Left lung (tissue), 4 donors: ENCODE measurements at regions not wholly inside any gene's neighbourhood (a gene's known extent, or its start where the extent isn't known, plus 50 kb on each side); places are given as distances from the start of the nearest gene placed in this dataset.
A peak's percentile ranks its signal among the peaks of the same experiment; 100 is the strongest.

Experiments
- ATAC-seq: fragments of 200-7000 bp; cut with Tn5 transposase; one replicate; pipeline ENCODE4 v1.9.1; 2020; ENCODE audit warnings: moderate library complexity
- DNase-seq, 4 donors: peaks; one replicate each; pipeline ENCODE4 v3.0.0-alpha.2; 2013 to 2020
- H3K27ac ChIP-seq, 2 donors: fragments of 200-600 bp; sonication (generic) in 1 of 2; one replicate each; pipeline versions ENCODE4 v1.5.0 to v1.8.0; 2020 to 2021
- H3K27me3 ChIP-seq, 2 donors: fragments of 200-600 bp; sonication (generic) in 1 of 2; one replicate each; pipeline versions ENCODE4 v1.5.0 to v1.8.0; 2020 to 2021
- H3K36me3 ChIP-seq, 2 donors: fragments of 200-600 bp; sonication (generic) in 1 of 2; one replicate each; pipeline versions ENCODE4 v1.5.0 to v1.8.0; 2020 to 2021
- H3K4me1 ChIP-seq, 2 donors: fragments of 200-600 bp; one replicate each; pipeline ENCODE4 v1.8.0; 2021
- H3K4me3 ChIP-seq, 2 donors: fragments of 200-600 bp; sonication (generic) in 1 of 2; one replicate each; pipeline versions ENCODE4 v1.5.0 to v1.8.0; 2020 to 2021; ENCODE audit warnings: mild to moderate bottlenecking in 1 of 2
- H3K9me3 ChIP-seq, 2 donors: fragments of 200-600 bp; sonication (generic) in 1 of 2; one replicate each; pipeline versions ENCODE4 v1.5.0 to v1.8.0; 2020 to 2021
- intact Hi-C, 2 donors: fragments of 100-400 bp; cut with DNase I; formaldehyde crosslinking; loops; one replicate each; pipeline versions ENCODE4 v1.11.2 to v1.14.2; 2022
- TF ChIP-seq, protein P1 (sequence below), 2 donors: fragments of 200-600 bp; sonication (generic) in 1 of 2; IDR thresholded peaks; one replicate each; pipeline versions ENCODE4 v1.5.0 to v1.8.0; 2021; ENCODE audit warnings: antibody characterized with exemption in 2 of 2
- donor health status: DM: no; HTN: yes; CAD: no.
- donor health status: DM: no; HTN: no; CAD: no.

- Histone ChIP-seq H3K36me3 (no peaks in the 10 kb centered on the region), H3K4me1 (no peaks in the 10 kb centered on the region), H3K4me3 (no peak overlapping the region), H3K27me3 (peaks cover 0 to 88% of the 10 kb centered on the region in 2 donors), H3K27ac (no peak overlapping the region), H3K9me3 (no peaks in the 10 kb centered on the region)
- ATAC-seq (no peak), DNase-seq (no peak)
- TF ChIP-seq, protein P1, sequence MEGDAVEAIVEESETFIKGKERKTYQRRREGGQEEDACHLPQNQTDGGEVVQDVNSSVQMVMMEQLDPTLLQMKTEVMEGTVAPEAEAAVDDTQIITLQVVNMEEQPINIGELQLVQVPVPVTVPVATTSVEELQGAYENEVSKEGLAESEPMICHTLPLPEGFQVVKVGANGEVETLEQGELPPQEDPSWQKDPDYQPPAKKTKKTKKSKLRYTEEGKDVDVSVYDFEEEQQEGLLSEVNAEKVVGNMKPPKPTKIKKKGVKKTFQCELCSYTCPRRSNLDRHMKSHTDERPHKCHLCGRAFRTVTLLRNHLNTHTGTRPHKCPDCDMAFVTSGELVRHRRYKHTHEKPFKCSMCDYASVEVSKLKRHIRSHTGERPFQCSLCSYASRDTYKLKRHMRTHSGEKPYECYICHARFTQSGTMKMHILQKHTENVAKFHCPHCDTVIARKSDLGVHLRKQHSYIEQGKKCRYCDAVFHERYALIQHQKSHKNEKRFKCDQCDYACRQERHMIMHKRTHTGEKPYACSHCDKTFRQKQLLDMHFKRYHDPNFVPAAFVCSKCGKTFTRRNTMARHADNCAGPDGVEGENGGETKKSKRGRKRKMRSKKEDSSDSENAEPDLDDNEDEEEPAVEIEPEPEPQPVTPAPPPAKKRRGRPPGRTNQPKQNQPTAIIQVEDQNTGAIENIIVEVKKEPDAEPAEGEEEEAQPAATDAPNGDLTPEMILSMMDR (IDR thresholded peaks at IDR 0.05), result no peak
- intact Hi-C loops, result no loop called here
Measured at GRCh38 chr12:130011611-130012385, 108.0 kb upstream of the TMEM132D start.

DNA sequence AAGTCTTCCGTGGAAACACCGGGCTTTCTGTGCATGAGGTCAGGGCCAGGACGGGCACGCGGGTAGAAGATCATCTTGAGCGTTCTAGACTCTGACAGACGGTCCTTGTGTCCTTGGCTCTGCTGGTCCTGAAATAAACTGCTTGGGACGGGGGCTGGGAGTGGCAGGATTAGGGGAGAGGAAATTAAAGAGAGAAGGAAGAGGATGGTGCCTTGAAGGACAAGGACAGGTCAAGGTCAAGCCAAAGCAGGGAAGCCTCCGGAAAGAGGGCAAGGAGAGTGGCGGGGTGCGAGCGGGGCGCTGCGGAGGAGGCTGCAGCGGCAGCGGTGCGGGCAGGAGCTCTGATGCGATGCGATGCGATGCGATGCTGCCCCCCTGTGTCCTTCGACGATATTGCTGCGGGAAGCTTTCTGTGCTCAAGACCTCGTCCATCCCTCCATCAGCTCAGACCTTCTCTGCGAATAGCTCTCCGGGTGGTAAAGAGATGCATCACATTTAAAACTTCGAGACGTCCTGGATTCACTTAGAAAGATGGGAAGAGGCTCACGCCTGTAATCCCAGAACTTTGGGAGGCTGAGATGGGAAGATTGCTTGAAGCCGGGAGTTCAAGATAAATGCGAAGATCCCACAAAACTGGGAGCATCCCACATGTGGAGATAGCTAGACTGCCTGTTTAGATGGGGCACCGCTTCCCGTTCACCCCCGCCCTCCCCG lies 110.1 kb upstream of the TMEM132D start:
- peak in 2 of 4 donors; percentile 16 to 48 for DNase-seq
- TF ChIP-seq, protein P1 (IDR thresholded peaks at IDR 0.05), result peak; percentile 52 to 58
- Histone ChIP-seq H3K4me3 (no peak overlapping the region), H3K27ac (no peak overlapping the region), H3K9me3 (no peaks in the 10 kb centered on the region), H3K36me3 (no peaks in the 10 kb centered on the region), H3K4me1 (no peaks in the 10 kb centered on the region), H3K27me3 (peaks cover 0 to 91% of the 10 kb centered on the region in 2 donors)
- peak; percentile 90 for ATAC-seq
- intact Hi-C loops, result no loop called here

DNA sequence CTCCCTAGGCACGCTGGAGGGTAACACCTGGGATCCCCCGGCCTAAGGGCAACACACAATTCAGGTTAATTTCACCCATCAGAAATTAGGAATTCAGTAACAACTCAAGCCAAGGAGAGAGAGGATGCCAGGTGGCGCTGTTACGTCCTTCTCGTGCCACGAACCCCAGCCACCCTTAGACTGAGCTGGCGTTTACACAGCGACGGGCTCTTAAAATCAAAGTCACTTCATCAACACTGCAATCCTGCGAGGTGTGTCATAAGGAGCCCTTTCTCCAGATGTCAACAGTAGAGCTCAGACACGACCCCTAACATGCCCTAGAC lies 110.6 kb upstream of the TMEM132D start:
- Histone ChIP-seq H3K27me3 (peaks cover 0 to 93% of the 10 kb centered on the region in 2 donors), H3K36me3 (no peaks in the 10 kb centered on the region), H3K4me3 (no peak overlapping the region), H3K4me1 (no peaks in the 10 kb centered on the region), H3K9me3 (no peaks in the 10 kb centered on the region), H3K27ac (no peak overlapping the region)
- ATAC-seq (no peak), DNase-seq (peak in 1 of 4 donors; percentile 5)
- intact Hi-C loops, result no loop called here
- TF ChIP-seq, protein P1 (IDR thresholded peaks at IDR 0.05), result no peak

- Histone ChIP-seq H3K27ac (no peak overlapping the region), H3K36me3 (no peaks in the 10 kb centered on the region), H3K4me3 (no peak overlapping the region), H3K9me3 (no peaks in the 10 kb centered on the region), H3K4me1 (no peaks in the 10 kb centered on the region), H3K27me3 (peaks cover 0 to 84% of the 10 kb centered on the region in 2 donors)
- no peak for DNase-seq
- intact Hi-C loops, result no loop called here
- TF ChIP-seq, protein P1 (IDR thresholded peaks at IDR 0.05), result no peak
- ATAC-seq, result no peak
Measured at GRCh38 chr12:130016194-130016593, 112.4 kb upstream of the TMEM132D start.

- DNase-seq (no peak), ATAC-seq (no peak)
- no peaks in the 10 kb centered on the region for H3K4me1 ChIP-seq
- no peaks in the 10 kb centered on the region for H3K36me3 ChIP-seq
- H3K9me3 ChIP-seq, result no peaks in the 10 kb centered on the region
- intact Hi-C loops, result no loop called here
- peaks cover 0 to 76% of the 10 kb centered on the region in 2 donors for H3K27me3 ChIP-seq
- H3K4me3 ChIP-seq, result no peak overlapping the region
- no peak overlapping the region for H3K27ac ChIP-seq
- TF ChIP-seq, protein P1 (IDR thresholded peaks at IDR 0.05), result no peak
Measured at GRCh38 chr12:130016986-130017385, 113.2 kb upstream of the TMEM132D start.
